Keratinocyte (primary cell): ENCODE measurements at regions not wholly inside any gene's neighbourhood (a gene's known extent, or its start where the extent isn't known, plus 50 kb on each side); places are given as distances from the start of the nearest gene placed in this dataset.

Experiments used
- CTCF ChIP-seq, 3 experiments: IDR thresholded peaks in 1 of 3; conservative IDR thresholded peaks in 1 of 3; optimal IDR thresholded peaks in 1 of 3; 2 replicates in 2 of 3; 3 replicates in 1 of 3; pipeline versions ENCODE3 to v1.5.1; 2011; ENCODE audit warnings: low read length in 3 of 3, mild to moderate bottlenecking in 3 of 3, moderate library complexity in 2 of 3, control low read depth in 1 of 3, inconsistent platforms in 1 of 3; ENCODE audit not compliant: insufficient read depth in 2 of 3; ENCODE audit errors: extremely low read depth in 1 of 3
- EZH2 ChIP-seq: IDR thresholded peaks from one replicate; pipeline ENCODE4 v1.6.1; 2012; ENCODE audit warnings: inconsistent platforms, mild to moderate bottlenecking, low read length, moderate library complexity

GRCh38 chr4:176611951-176612350, 180.8 kb downstream of the VEGFC start:
- TF ChIP-seq CTCF (optimal IDR thresholded peaks at IDR 0.05 in 1 of 3, IDR thresholded peaks at IDR 0.05 in 1 of 3, conservative IDR thresholded peaks at IDR 0.05 in 1 of 3; ENCODE audit: extremely low read depth in 1 of 3, insufficient read depth in 2 of 3, low read length in 3 of 3), result no peak
- no peak for TF ChIP-seq EZH2
